ENCODE measurements at regions not wholly inside any gene's neighbourhood (a gene's known extent, or its start where the extent isn't known, plus 50 kb on each side); places are given as distances from the start of the nearest gene placed in this dataset.

GRCh38 chr2:7132753-7133152 lies 215.5 kb downstream of the RNF144A start (continued):
- TF ChIP-seq CTCF (IDR thresholded peaks at IDR 0.05) (no peak), ZNF302 (CRISPR knock-in tag; IDR thresholded peaks at IDR 0.05) (no peak), RFX5 (IDR thresholded peaks at IDR 0.05) (no peak), FOSB (CRISPR knock-in tag; IDR thresholded peaks at IDR 0.05) (no peak), PHF8 (IDR thresholded peaks at IDR 0.05; ENCODE audit: borderline replicate concordance, low read depth) (no peak)

GRCh38 chr2:7133521-7133920 lies 216.3 kb downstream of the RNF144A start:
- 47% methylated on average over 4 of the region's 4 CpGs for WGBS (ENCODE audit: missing lambda C conversion rate)
- Histone ChIP-seq H3K9me3 (no peaks in the 10 kb centered on the region), H3K4me3 (no peak overlapping the region), H3K4me1 (no peaks in the 10 kb centered on the region), H3K27ac (no peak overlapping the region), H3K4me2 (no peak overlapping the region)
- TF ChIP-seq HMGXB4 (CRISPR knock-in tag; IDR thresholded peaks at IDR 0.05; ENCODE audit: borderline replicate concordance) (no peak), CHD2 (IDR thresholded peaks at IDR 0.05; ENCODE audit: low read length, partially characterized antibody) (no peak), JUNB (IDR thresholded peaks at IDR 0.05) (no peak), USF2 (IDR thresholded peaks at IDR 0.05) (no peak), EHF (CRISPR knock-in tag; IDR thresholded peaks at IDR 0.05) (no peak), JUN (IDR thresholded peaks at IDR 0.05) (no peak), POLR2A (IDR thresholded peaks at IDR 0.05; ENCODE audit: low read length) (no peak), KDM5A (IDR thresholded peaks at IDR 0.05) (no peak)
- ChIA-PET POLR2A (no interaction called here), CTCF (interaction anchor here (1.4 kb wide), 1 partner anchor 36 kb away, joined by 4 read pairs; no protein-coding TSS in a partner anchor)
- peak; percentile 80 to 91; a peak in 5 of 6 replicates for ATAC-seq
- no peak for FAIRE-seq
- peak in 1 of 2 experiments; percentile 6 for DNase-seq (ENCODE audit: low read depth in 1 of 2, low spot score in 1 of 2)

- FAIRE-seq (no peak), ATAC-seq (no peak), DNase-seq (ENCODE audit: low read depth in 1 of 2, low spot score in 1 of 2) (no peak)
- H3K4me2 ChIP-seq, result no peak overlapping the region
- 0% methylated on average over 1 of the region's 1 CpG for WGBS (ENCODE audit: missing lambda C conversion rate)
- peaks cover 17% of the 10 kb centered on the region for H3K9me3 ChIP-seq
- no peak for TF ChIP-seq HES2 (IDR thresholded peaks at IDR 0.05)
- no peak for TF ChIP-seq HMGXB4 (CRISPR knock-in tag; IDR thresholded peaks at IDR 0.05; ENCODE audit: borderline replicate concordance)
- TF ChIP-seq HOXB13 (CRISPR knock-in tag; IDR thresholded peaks at IDR 0.05; ENCODE audit: low read depth), result no peak
- TF ChIP-seq ZFP36 (IDR thresholded peaks at IDR 0.05; ENCODE audit: borderline replicate concordance, partially characterized antibody), result no peak
- TF ChIP-seq PHF8 (IDR thresholded peaks at IDR 0.05; ENCODE audit: borderline replicate concordance, low read depth), result no peak
- TF ChIP-seq SREBF2 (IDR thresholded peaks at IDR 0.05), result no peak
- no peak for TF ChIP-seq ATOH8 (CRISPR knock-in tag; IDR thresholded peaks at IDR 0.05; ENCODE audit: low read depth)
- TF ChIP-seq E2F6 (IDR thresholded peaks at IDR 0.05; ENCODE audit: borderline replicate concordance, low read depth), result no peak
- TF ChIP-seq USF2 (IDR thresholded peaks at IDR 0.05), result no peak
- no peak for TF ChIP-seq MAX (IDR thresholded peaks at IDR 0.05)
- TF ChIP-seq CBX2 (IDR thresholded peaks at IDR 0.05; ENCODE audit: borderline replicate concordance, low read depth), result no peak
- TF ChIP-seq HOXA7 (CRISPR knock-in tag; IDR thresholded peaks at IDR 0.05), result no peak
- no peak for TF ChIP-seq FOSL2 (IDR thresholded peaks at IDR 0.05)
- TF ChIP-seq FOSL2 (CRISPR knock-in tag; IDR thresholded peaks at IDR 0.05), result no peak
- no peak for TF ChIP-seq FOSB (CRISPR knock-in tag; IDR thresholded peaks at IDR 0.05)
- CTCF ChIA-PET, result no interaction called here
- H3K27ac ChIP-seq, result no peak overlapping the region
- H3K4me1 ChIP-seq, result no peaks in the 10 kb centered on the region
- H3K4me3 ChIP-seq, result no peak overlapping the region
- POLR2A ChIA-PET, result no interaction called here
Measured at GRCh38 chr2:7140306-7140705, 223.1 kb downstream of the RNF144A start.
